ENCODE measurements at regions not wholly inside any gene's neighbourhood (a gene's known extent, or its start where the extent isn't known, plus 50 kb on each side); places are given as distances from the start of the nearest gene placed in this dataset.
"Not testable (repeated sequence)": the region's sequence is repeated elsewhere in the genome, so short reads cannot be mapped to it uniquely, and the experiment has no call there.

GRCh38 chr3:116512281-116512680 is 67.0 kb upstream of the LSAMP start:
- no peak for DNase-seq

- DNase-seq: no peak
These were observed 67.6 kb upstream of the LSAMP start for GRCh38 chr3:116512931-116513330.

- no peak for DNase-seq
These were observed 70.7 kb upstream of the LSAMP start for GRCh38 chr3:116515973-116516372.

- peak; percentile 3 for DNase-seq
These were observed 72.0 kb upstream of the LSAMP start for GRCh38 chr3:116517308-116517707.

GRCh38 chr3:116519101-116519500 is 73.8 kb upstream of the LSAMP start:
- not testable (repeated sequence) for DNase-seq

GRCh38 chr3:116519823-116520222 is 74.5 kb upstream of the LSAMP start:
- not testable (repeated sequence) for DNase-seq

GRCh38 chr3:116524453-116525210 is 79.3 kb upstream of the LSAMP start:
- no peak for DNase-seq

- DNase-seq: no peak
These were observed 107.0 kb upstream of the LSAMP start for GRCh38 chr3:116552246-116552645.

GRCh38 chr3:116553355-116553754 is 108.1 kb upstream of the LSAMP start:
- no peak for DNase-seq

GRCh38 chr3:116561529-116561928 is 116.2 kb upstream of the LSAMP start:
- no peak for DNase-seq

- DNase-seq: no peak
These were observed 118.1 kb upstream of the LSAMP start for GRCh38 chr3:116563351-116563750.

GRCh38 chr3:116566478-116566960 is 121.2 kb upstream of the LSAMP start:
- DNase-seq: no peak

GRCh38 chr3:116569611-116570010 is 124.3 kb upstream of the LSAMP start:
- no peak for DNase-seq

GRCh38 chr3:116579840-116580239 is 129.7 kb upstream of the TUSC7 start:
- DNase-seq: peak; percentile 6

GRCh38 chr3:116586285-116586944 is 123.2 kb upstream of the TUSC7 start:
- no peak for DNase-seq

GRCh38 chr3:116591236-116591635 is 118.3 kb upstream of the TUSC7 start:
- DNase-seq: no peak

GRCh38 chr3:116601206-116601605 is 108.4 kb upstream of the TUSC7 start:
- no peak for DNase-seq

GRCh38 chr3:116607205-116607604 is 102.4 kb upstream of the TUSC7 start:
- DNase-seq: no peak

- DNase-seq: no peak
These were observed 99.5 kb upstream of the TUSC7 start for GRCh38 chr3:116610124-116610523.

- DNase-seq: no peak
These were observed 94.7 kb upstream of the TUSC7 start for GRCh38 chr3:116614795-116615362.

GRCh38 chr3:116618138-116618537 is 91.4 kb upstream of the TUSC7 start:
- no peak for DNase-seq

- no peak for DNase-seq
These were observed 90.6 kb upstream of the TUSC7 start for GRCh38 chr3:116618930-116619329.

GRCh38 chr3:116630494-116630893 is 79.1 kb upstream of the TUSC7 start:
- no peak for DNase-seq

GRCh38 chr3:116639641-116640040 is 69.9 kb upstream of the TUSC7 start:
- no peak for DNase-seq

Data from hematopoietic multipotent progenitor cell treated with erythropoietin and hydrocortisone succinate and interleukin-3 and kit ligand, for 8 days (in vitro differentiated cells).